ENCODE measurements at regions not wholly inside any gene's neighbourhood (a gene's known extent, or its start where the extent isn't known, plus 50 kb on each side); places are given as distances from the start of the nearest gene placed in this dataset.
A peak's percentile ranks its signal among the peaks of the same experiment; 100 is the strongest.

DNA sequence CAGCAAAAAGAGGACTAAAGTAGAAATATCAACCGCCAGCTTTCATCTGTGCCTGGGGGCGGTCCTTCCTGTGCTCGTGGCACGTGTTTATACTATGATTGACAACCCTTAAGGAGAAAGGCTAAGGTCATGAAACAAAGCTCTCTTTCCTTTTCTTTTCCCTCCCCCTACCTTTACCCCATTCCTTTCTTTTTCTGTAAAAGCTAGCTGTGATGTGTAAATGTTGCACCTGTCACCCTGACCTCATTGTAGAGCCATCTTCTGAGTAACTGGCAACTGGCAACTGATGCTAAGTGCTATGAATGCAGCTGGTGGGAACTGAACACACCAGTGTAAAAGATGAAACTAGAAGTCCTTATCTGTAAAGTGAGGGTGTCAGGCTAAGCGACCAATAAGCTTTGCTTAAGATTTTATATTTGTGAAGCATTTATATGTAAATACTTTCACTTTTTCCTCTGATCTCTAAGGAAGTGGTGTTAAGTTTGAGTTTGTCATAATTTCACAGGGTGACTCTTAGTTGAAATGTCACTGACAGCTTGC lies 102.8 kb upstream of the BCAT1 start:
- Histone ChIP-seq H3K79me2 (ENCODE audit: low read length) (peaks cover 37% of the 10 kb centered on the region), H3K27ac (ENCODE audit: low read length) (peak overlapping the region; percentile 87), H3K27me3 (ENCODE audit: low read depth, low read length) (no peaks in the 10 kb centered on the region), H3K4me2 (ENCODE audit: low read length) (peak overlapping the region; percentile 91), H3K9ac (ENCODE audit: low read length) (peak overlapping the region; percentile 76), H3K9me3 (ENCODE audit: insufficient read depth, low read length) (peaks cover 5% of the 10 kb centered on the region; the same call in 1 of the 2 replicates), H3K36me3 (replicated peaks; ENCODE audit: low read depth, low read length) (no peaks in the 10 kb centered on the region), H3K4me3 (ENCODE audit: low read length) (peak overlapping the region; percentile 81), H2AFZ (ENCODE audit: low read depth, low read length) (peak overlapping the region; percentile 94), H3K4me1 (ENCODE audit: low read length) (peaks cover 45% of the 10 kb centered on the region), H4K20me1 (ENCODE audit: insufficient read depth, low read length) (peaks cover 11% of the 10 kb centered on the region; the same call in 1 of the 2 replicates)
- TF ChIP-seq, protein P1, sequence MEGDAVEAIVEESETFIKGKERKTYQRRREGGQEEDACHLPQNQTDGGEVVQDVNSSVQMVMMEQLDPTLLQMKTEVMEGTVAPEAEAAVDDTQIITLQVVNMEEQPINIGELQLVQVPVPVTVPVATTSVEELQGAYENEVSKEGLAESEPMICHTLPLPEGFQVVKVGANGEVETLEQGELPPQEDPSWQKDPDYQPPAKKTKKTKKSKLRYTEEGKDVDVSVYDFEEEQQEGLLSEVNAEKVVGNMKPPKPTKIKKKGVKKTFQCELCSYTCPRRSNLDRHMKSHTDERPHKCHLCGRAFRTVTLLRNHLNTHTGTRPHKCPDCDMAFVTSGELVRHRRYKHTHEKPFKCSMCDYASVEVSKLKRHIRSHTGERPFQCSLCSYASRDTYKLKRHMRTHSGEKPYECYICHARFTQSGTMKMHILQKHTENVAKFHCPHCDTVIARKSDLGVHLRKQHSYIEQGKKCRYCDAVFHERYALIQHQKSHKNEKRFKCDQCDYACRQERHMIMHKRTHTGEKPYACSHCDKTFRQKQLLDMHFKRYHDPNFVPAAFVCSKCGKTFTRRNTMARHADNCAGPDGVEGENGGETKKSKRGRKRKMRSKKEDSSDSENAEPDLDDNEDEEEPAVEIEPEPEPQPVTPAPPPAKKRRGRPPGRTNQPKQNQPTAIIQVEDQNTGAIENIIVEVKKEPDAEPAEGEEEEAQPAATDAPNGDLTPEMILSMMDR (IDR thresholded peaks at IDR 0.05; ENCODE audit: low read depth, low read length): no peak

DNA sequence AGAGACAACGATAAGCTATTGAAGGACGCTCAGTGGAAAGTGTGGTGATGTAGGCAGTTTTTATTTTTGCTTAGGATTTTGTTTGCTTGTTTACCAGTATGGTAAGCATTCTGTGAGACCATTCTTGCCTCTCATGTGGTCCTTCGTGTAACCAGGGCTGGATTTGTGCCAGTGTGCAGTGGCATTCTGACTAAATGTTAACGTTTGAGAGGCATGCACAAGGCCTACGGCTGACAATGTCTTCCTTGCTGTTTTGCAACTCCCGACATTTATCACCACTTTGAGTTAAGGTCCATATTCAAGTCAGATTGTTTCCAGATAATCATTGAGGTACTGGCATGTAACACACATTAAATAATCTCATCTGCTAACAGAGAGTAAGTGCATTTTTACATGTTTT lies 102.3 kb upstream of the BCAT1 start:
- Histone ChIP-seq H3K4me1 (ENCODE audit: low read length) (peaks cover 39% of the 10 kb centered on the region), H4K20me1 (ENCODE audit: insufficient read depth, low read length) (peaks cover 6% of the 10 kb centered on the region; the same call in 1 of the 2 replicates), H3K36me3 (replicated peaks; ENCODE audit: low read depth, low read length) (no peaks in the 10 kb centered on the region), H3K27ac (ENCODE audit: low read length) (peak overlapping the region; percentile 87), H3K9me3 (ENCODE audit: insufficient read depth, low read length) (peaks cover 5% of the 10 kb centered on the region; the same call in 1 of the 2 replicates), H3K27me3 (ENCODE audit: low read depth, low read length) (no peaks in the 10 kb centered on the region), H3K9ac (ENCODE audit: low read length) (peak overlapping the region; percentile 76), H3K4me2 (ENCODE audit: low read length) (peak overlapping the region; percentile 91), H3K4me3 (ENCODE audit: low read length) (peak overlapping the region; percentile 81), H2AFZ (ENCODE audit: low read depth, low read length) (peak overlapping the region; percentile 94), H3K79me2 (ENCODE audit: low read length) (peaks cover 31% of the 10 kb centered on the region)
- TF ChIP-seq, protein P1 (IDR thresholded peaks at IDR 0.05; ENCODE audit: low read depth, low read length): no peak
- TF ChIP-seq EZH2phosphoT487 (IDR thresholded peaks at IDR 0.05; ENCODE audit: low read depth): no peak

DNA sequence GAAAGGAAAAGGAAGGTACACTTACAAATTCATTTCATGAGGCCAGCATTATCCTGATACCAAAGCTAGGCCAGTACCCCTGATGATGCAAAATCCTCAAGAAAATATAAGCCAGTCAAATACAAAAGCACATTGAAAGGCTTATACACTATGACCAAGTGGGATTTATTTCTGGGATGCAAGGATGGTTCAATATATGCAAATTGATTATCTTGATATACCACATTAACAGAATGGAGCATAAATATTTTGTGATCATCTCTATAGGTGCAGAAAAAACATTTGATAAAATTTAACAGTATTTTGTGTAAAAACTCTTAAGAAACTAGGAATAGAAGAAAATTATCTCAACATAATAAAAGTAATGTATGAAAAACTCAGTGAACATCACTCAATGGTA lies 97.0 kb upstream of the BCAT1 start:
- no peak overlapping the region for H3K27ac ChIP-seq (ENCODE audit: low read length)
- H3K9me3 ChIP-seq (ENCODE audit: insufficient read depth, low read length): peaks cover 5% of the 10 kb centered on the region; the same call in 1 of the 2 replicates

DNA sequence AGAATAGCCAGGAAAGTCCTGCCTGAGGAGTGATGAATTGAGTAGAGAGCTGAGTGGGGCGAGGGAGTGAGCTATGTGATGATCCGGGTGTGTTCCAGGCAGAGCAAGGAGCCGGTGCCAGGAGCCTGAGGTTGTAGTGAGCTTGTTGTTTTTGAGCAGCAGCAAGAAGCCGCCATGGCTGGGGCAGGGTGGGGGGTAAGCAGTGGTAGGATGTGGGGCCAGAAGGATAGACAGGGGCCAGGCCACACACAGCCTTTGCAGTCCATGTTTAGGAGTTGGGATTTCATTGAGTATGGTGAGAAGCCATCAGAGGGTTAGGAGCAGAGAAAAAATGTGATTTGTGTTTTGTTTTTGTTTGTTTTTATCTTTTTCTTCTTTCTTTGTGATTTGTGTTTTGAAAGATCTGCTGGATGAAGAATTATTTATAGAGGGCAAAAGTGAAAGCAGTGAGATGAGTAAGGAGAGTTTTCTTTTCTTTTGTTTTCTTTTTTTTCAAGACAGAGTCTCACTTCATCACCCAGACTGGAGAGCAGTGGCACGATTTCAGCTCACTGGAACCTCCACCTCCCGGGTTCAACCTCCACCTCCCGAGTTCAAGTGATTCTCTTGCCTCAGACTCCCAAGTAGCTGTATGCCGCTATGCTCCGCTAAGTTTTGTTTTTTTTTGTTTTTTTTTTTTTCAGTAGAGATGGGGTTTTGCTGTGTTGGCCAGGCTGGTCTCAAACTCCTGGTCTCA lies 92.3 kb upstream of the BCAT1 start:
- no peak for TF ChIP-seq EZH2phosphoT487 (IDR thresholded peaks at IDR 0.05; ENCODE audit: low read depth)
- TF ChIP-seq, protein P1 (IDR thresholded peaks at IDR 0.05; ENCODE audit: low read depth, low read length): no peak
- Histone ChIP-seq H3K79me2 (ENCODE audit: low read length) (no peaks in the 10 kb centered on the region), H3K4me1 (ENCODE audit: low read length) (peaks cover 4% of the 10 kb centered on the region; the same call in 1 of the 2 replicates), H3K4me2 (ENCODE audit: low read length) (peak overlapping the region; percentile 19; the same call in 1 of the 2 replicates), H3K9ac (ENCODE audit: low read length) (no peak overlapping the region), H3K27ac (ENCODE audit: low read length) (no peak overlapping the region), H3K36me3 (replicated peaks; ENCODE audit: low read depth, low read length) (no peaks in the 10 kb centered on the region), H3K9me3 (ENCODE audit: insufficient read depth, low read length) (no peaks in the 10 kb centered on the region), H3K4me3 (ENCODE audit: low read length) (no peak overlapping the region), H3K27me3 (ENCODE audit: low read depth, low read length) (no peaks in the 10 kb centered on the region), H4K20me1 (ENCODE audit: insufficient read depth, low read length) (no peaks in the 10 kb centered on the region), H2AFZ (ENCODE audit: low read depth, low read length) (no peak overlapping the region)

More for the DNA sequence above, 97.0 kb upstream of the BCAT1 start:
- Histone ChIP-seq H4K20me1 (ENCODE audit: insufficient read depth, low read length) (no peaks in the 10 kb centered on the region), H3K79me2 (ENCODE audit: low read length) (no peaks in the 10 kb centered on the region), H3K4me1 (ENCODE audit: low read length) (peaks cover 7% of the 10 kb centered on the region), H3K4me2 (ENCODE audit: low read length) (no peak overlapping the region), H3K4me3 (ENCODE audit: low read length) (no peak overlapping the region), H2AFZ (ENCODE audit: low read depth, low read length) (no peak overlapping the region), H3K9ac (ENCODE audit: low read length) (no peak overlapping the region), H3K36me3 (replicated peaks; ENCODE audit: low read depth, low read length) (no peaks in the 10 kb centered on the region), H3K27me3 (ENCODE audit: low read depth, low read length) (no peaks in the 10 kb centered on the region)
- TF ChIP-seq, protein P1 (IDR thresholded peaks at IDR 0.05; ENCODE audit: low read depth, low read length): no peak
- TF ChIP-seq EZH2phosphoT487 (IDR thresholded peaks at IDR 0.05; ENCODE audit: low read depth): no peak
